HCT116 (cell line): ENCODE measurements at regions not wholly inside any gene's neighbourhood (a gene's known extent, or its start where the extent isn't known, plus 50 kb on each side); places are given as distances from the start of the nearest gene placed in this dataset.

Experiments
- ATAC-seq: fragments of 200-7000 bp; cut with Tn5 transposase; 2 replicates; pipeline ENCODE4 v1.9.1; 2020; ENCODE audit warnings: mild to moderate bottlenecking, moderate library complexity
- BruUV-seq: library from RNA; stranded (reverse); fragments of 400-500 nt; replicated peaks from 2 replicates; lab custom pipeline; 2021; lab: Mats Ljungman, UMichigan
- CTCF ChIA-PET: fragments of 300-600 bp; sonication (Branson Sonifier 250); formaldehyde crosslinking; loops from one replicate; lab custom pipeline; 2021; ENCODE audit warnings: antibody characterized with exemption; lab: Charles Lee
- POLR2A ChIA-PET: fragments of 300-600, 350-600 bp; sonication (Branson Sonifier 250); formaldehyde crosslinking; loops from one replicate; lab custom pipeline; 2021; ENCODE audit warnings: antibody characterized with exemption; lab: Charles Lee
- RAD21 ChIA-PET, 2 experiments: fragments of 300-600 bp; sonication (Branson Sonifier 250); formaldehyde crosslinking; loops; one replicate each; lab custom pipeline; 2023; ENCODE audit warnings: low total read pairs in 2 of 2; ENCODE audit not compliant: uncharacterized antibody in 2 of 2, unreplicated experiment in 2 of 2, low non-redundant PET in 1 of 2; lab: Charles Lee
- DNase-seq: peaks from one replicate; pipeline ENCODE4 v3.0.0-alpha.2; 2010; ENCODE audit warnings: low read depth, low spot score
- H2AFZ ChIP-seq: fragments of 200-600 bp; shearing (Covaris generic), sonication (generic); 2 replicates; pipeline ENCODE4 v1.6.1; 2017; ENCODE audit warnings: low read depth, mixed run types, mixed read lengths, antibody characterized with exemption, low read length; ENCODE audit not compliant: poor library complexity, severe bottlenecking
- H3K27ac ChIP-seq: 2 replicates; pipeline ENCODE4 v1.5.1; 2012; ENCODE audit warnings: low read depth, low read length
- H3K27me3 ChIP-seq: fragments of 200-600 bp; sonication (generic); 2 replicates; pipeline ENCODE4 v1.6.1; 2016; ENCODE audit warnings: mixed run types, low read length, mixed read lengths; ENCODE audit not compliant: insufficient read depth
- H3K36me3 ChIP-seq, 2 experiments: fragments of 200-500 bp in 1 of 2; fragments of 200-600 bp in 1 of 2; sonication (Bioruptor generic) in 1 of 2; sonication (generic) in 1 of 2; 2 replicates each; pipeline versions ENCODE4 v1.5.1 to v1.6.1; 2014 to 2016; ENCODE audit warnings: low read length in 2 of 2, inconsistent platforms in 1 of 2, mixed read lengths in 1 of 2, mixed run types in 1 of 2; ENCODE audit not compliant: insufficient read depth in 2 of 2, control insufficient read depth in 1 of 2
- H3K4me1 ChIP-seq, 2 experiments: fragments of 200-600 bp in 1 of 2; sonication (generic) in 1 of 2; 2 replicates each; pipeline versions ENCODE4 v1.5.1 to v1.6.1; 2012 to 2017; ENCODE audit warnings: low read length in 2 of 2, inconsistent platforms in 1 of 2, mild to moderate bottlenecking in 1 of 2, mixed read lengths in 1 of 2, mixed run types in 1 of 2, moderate library complexity in 1 of 2; ENCODE audit not compliant: insufficient read depth in 2 of 2, control insufficient read depth in 1 of 2
- H3K4me2 ChIP-seq: fragments of 200-600 bp; sonication (generic); 2 replicates; pipeline ENCODE4 v1.6.1; 2017; ENCODE audit warnings: mixed run types, low read length, mixed read lengths
- H3K4me3 ChIP-seq, 2 experiments: fragments of 200-600 bp in 1 of 2; sonication (generic) in 1 of 2; replicated peaks in 1 of 2; 2 replicates each; pipeline ENCODE4 v1.5.1; 2011 to 2016; ENCODE audit warnings: low read length in 2 of 2, control low read depth in 1 of 2, low read depth in 1 of 2, mild to moderate bottlenecking in 1 of 2, mixed read lengths in 1 of 2, mixed run types in 1 of 2
- H3K79me2 ChIP-seq: fragments of 200-600 bp; sonication (generic); 2 replicates; pipeline ENCODE4 v1.6.1; 2017; ENCODE audit warnings: mild to moderate bottlenecking, mixed run types, low read length, moderate library complexity, mixed read lengths; ENCODE audit not compliant: insufficient read depth
- H3K9ac ChIP-seq: fragments of 200-600 bp; sonication (generic); 2 replicates; pipeline ENCODE4 v1.6.1; 2016; ENCODE audit warnings: low read length, mixed read lengths
- H3K9me2 ChIP-seq: fragments of 200-600 bp; sonication (generic), shearing (Covaris generic); 2 replicates; pipeline ENCODE4 v1.6.1; 2017; ENCODE audit warnings: mixed run types, mild to moderate bottlenecking, moderate library complexity; ENCODE audit not compliant: insufficient read depth
- H3K9me3 ChIP-seq, 2 experiments: fragments of 200-500 bp in 1 of 2; fragments of 200-600 bp in 1 of 2; sonication (Bioruptor generic) in 1 of 2; sonication (generic) in 1 of 2; 2 replicates each; pipeline ENCODE4 v1.6.1; 2014 to 2017; ENCODE audit warnings: low read length in 2 of 2, mixed read lengths in 2 of 2, inconsistent platforms in 1 of 2, low read depth in 1 of 2, mild to moderate bottlenecking in 1 of 2, mixed run types in 1 of 2, moderate library complexity in 1 of 2; ENCODE audit not compliant: control insufficient read depth in 1 of 2, insufficient read depth in 1 of 2
- H4K20me1 ChIP-seq: fragments of 200-600 bp; sonication (generic), shearing (Covaris generic); 2 replicates; pipeline ENCODE4 v1.6.1; 2017; ENCODE audit warnings: mixed run types, mild to moderate bottlenecking, moderate library complexity; ENCODE audit not compliant: insufficient read depth
- CBX3 ChIP-seq: IDR thresholded peaks from 2 replicates; pipeline ENCODE4 v1.6.1; 2012; ENCODE audit warnings: low read depth
- CEBPB ChIP-seq: IDR thresholded peaks from 2 replicates; pipeline ENCODE4 v1.6.1; 2012; ENCODE audit warnings: low read depth
- EGR1 ChIP-seq: IDR thresholded peaks from 2 replicates; pipeline ENCODE4 v1.6.1; 2012; ENCODE audit warnings: low read depth
- EZH2 ChIP-seq: fragments of 200-600 bp; sonication (generic); IDR thresholded peaks from 2 replicates; pipeline ENCODE4 v1.6.1; 2017; ENCODE audit warnings: antibody characterized with exemption, mixed run types
- JUND ChIP-seq: IDR thresholded peaks from 2 replicates; pipeline ENCODE4 v1.6.1; 2012
- POLR2AphosphoS5 ChIP-seq: IDR thresholded peaks from 2 replicates; pipeline ENCODE4 v1.6.1; 2011; ENCODE audit warnings: mild to moderate bottlenecking, low read depth, low read length, moderate library complexity
- SIN3A ChIP-seq: IDR thresholded peaks from 2 replicates; pipeline ENCODE4 v1.6.1; 2012; ENCODE audit warnings: low read depth
- ZBTB33 ChIP-seq: IDR thresholded peaks from 2 replicates; pipeline ENCODE4 v1.6.1; 2011; ENCODE audit warnings: mild to moderate bottlenecking, low read length, moderate library complexity; ENCODE audit not compliant: insufficient replicate concordance; ENCODE audit errors: extremely low read depth
- ZNF274 ChIP-seq: fragments of 200-500 bp; sonication (Bioruptor generic); IDR thresholded peaks from 2 replicates; pipeline ENCODE4 v1.6.1; 2014; ENCODE audit warnings: mild to moderate bottlenecking, low read depth, low read length, inconsistent platforms
- intact Hi-C: fragments of 100-400 bp; cut with micrococcal nuclease; formaldehyde crosslinking; loops from 2 replicates; pipeline ENCODE4 v1.10.0; 2022

GRCh38 chr9:110140276-110140675 lies 67.7 kb downstream of the C9orf152 start:
- H3K4me2 ChIP-seq: no peak overlapping the region
- no peaks in the 10 kb centered on the region for H3K4me1 ChIP-seq
- DNase-seq (no peak), ATAC-seq (no peak)
- no peak overlapping the region for H3K9ac ChIP-seq
- H3K79me2 ChIP-seq: peaks cover 58% of the 10 kb centered on the region
- POLR2A ChIA-PET: no interaction called here
- no peak overlapping the region for H3K27ac ChIP-seq
- no TSS peak for BruUV-seq
- CTCF ChIA-PET: no interaction called here
- no peak overlapping the region for H3K4me3 ChIP-seq
- no peaks in the 10 kb centered on the region for H3K9me3 ChIP-seq
- H3K27me3 ChIP-seq: no peaks in the 10 kb centered on the region
- RAD21 ChIA-PET: no interaction called here
- TF ChIP-seq POLR2AphosphoS5 (no peak), ZBTB33 (no peak), EZH2 (no peak), JUND (no peak), CEBPB (no peak), EGR1 (no peak), ZNF274 (no peak), SIN3A (no peak), CBX3 (no peak)
- H3K9me2 ChIP-seq: 0 out of 2 replicates have a peak, but pooled peaks cover 2% of the 10 kb centered on the region
- intact Hi-C loops: no loop called here
- no peak overlapping the region for H2AFZ ChIP-seq
- H4K20me1 ChIP-seq: peaks cover 4% of the 10 kb centered on the region; the same call in 1 of the 2 replicates
- peaks cover 0 to 21% of the 10 kb centered on the region in 2 experiments; a peak in 1 of 4 replicates for H3K36me3 ChIP-seq
